ENCODE measurements at regions not wholly inside any gene's neighbourhood (a gene's known extent, or its start where the extent isn't known, plus 50 kb on each side); places are given as distances from the start of the nearest gene placed in this dataset.

GRCh38 chr5:61999371-61999770 is 306.6 kb upstream of the KIF2A start (continued):
- TF ChIP-seq REST (IDR thresholded peaks at IDR 0.05) (no peak), HNF4G (IDR thresholded peaks at IDR 0.05) (no peak)

GRCh38 chr5:62000646-62001045 is 305.4 kb upstream of the KIF2A start:
- no peak overlapping the region for H3K27ac ChIP-seq (ENCODE audit: low read depth in 1 of 2, low read length in 2 of 2)
- H3K27me3 ChIP-seq (ENCODE audit: control insufficient read depth in 4 of 4, insufficient read depth in 4 of 4, low read length in 3 of 4) = no peaks in the 10 kb centered on the region
- no peaks in the 10 kb centered on the region for H3K36me3 ChIP-seq (ENCODE audit: control insufficient read depth in 4 of 4, insufficient read depth in 3 of 4, low read depth in 1 of 4, low read length in 3 of 4)

More at GRCh38 chr5:62000646-62001045, 305.4 kb upstream of the KIF2A start:
- no peak for DNase-seq (ENCODE audit: low spot score)
- Histone ChIP-seq H3K9me3 (ENCODE audit: control insufficient read depth in 4 of 4, low read length in 3 of 4) (no peaks in the 10 kb centered on the region), H3K9ac (ENCODE audit: low read depth in 1 of 2, low read length in 2 of 2) (no peak overlapping the region), H3K4me3 (ENCODE audit: low read depth in 1 of 3, low read length in 3 of 3) (no peak overlapping the region), H3K4me1 (ENCODE audit: control insufficient read depth in 4 of 4, insufficient read depth in 4 of 4, low read length in 3 of 4) (no peaks in the 10 kb centered on the region)
- TF ChIP-seq FOXA2 (IDR thresholded peaks at IDR 0.05) = no peak
- no peak for TF ChIP-seq ZBTB33 (IDR thresholded peaks at IDR 0.05)
- TF ChIP-seq REST (IDR thresholded peaks at IDR 0.05) = no peak
- TF ChIP-seq FOXA1 (IDR thresholded peaks at IDR 0.05) = no peak
- TF ChIP-seq NR2F2 (IDR thresholded peaks at IDR 0.05) = no peak
